D721Med (cell line): ENCODE measurements at regions not wholly inside any gene's neighbourhood (a gene's known extent, or its start where the extent isn't known, plus 50 kb on each side); places are given as distances from the start of the nearest gene placed in this dataset.

Source experiments
- DNase-seq: peaks from one replicate; pipeline ENCODE4 v3.0.0; 2011; ENCODE audit warnings: low spot score; ENCODE audit not compliant: insufficient read length
- FAIRE-seq: peaks from 2 replicates; lab custom pipeline; 2011; peaks lifted over from hg19 to GRCh38; lab: Jason Lieb, UNC
- CTCF ChIP-seq: IDR thresholded peaks from 2 replicates; pipeline ENCODE4 v1.5.1; 2012; ENCODE audit warnings: mild to moderate bottlenecking, control low read depth; ENCODE audit not compliant: insufficient read depth; ENCODE audit errors: missing control alignments

- TF ChIP-seq CTCF = no peak
- DNase-seq (no peak), FAIRE-seq (no peak)
Measured at GRCh38 chr3:66152336-66152735, 68.5 kb upstream of the SLC25A26 start.

- no peak for TF ChIP-seq CTCF
- no peak for DNase-seq
- no peak for FAIRE-seq
Measured at GRCh38 chr3:66150977-66151376, 69.8 kb upstream of the SLC25A26 start.

GRCh38 chr3:66149269-66149668, 71.5 kb upstream of the SLC25A26 start:
- no peak for FAIRE-seq
- no peak for DNase-seq
- no peak for TF ChIP-seq CTCF

- TF ChIP-seq CTCF = no peak
- DNase-seq (no peak), FAIRE-seq (no peak)
Measured at GRCh38 chr3:66145408-66145733, 75.4 kb upstream of the SLC25A26 start.

- FAIRE-seq (no peak), DNase-seq (no peak)
- no peak for TF ChIP-seq CTCF
Measured at GRCh38 chr3:66144568-66145407, 76.0 kb upstream of the SLC25A26 start.

DNA sequence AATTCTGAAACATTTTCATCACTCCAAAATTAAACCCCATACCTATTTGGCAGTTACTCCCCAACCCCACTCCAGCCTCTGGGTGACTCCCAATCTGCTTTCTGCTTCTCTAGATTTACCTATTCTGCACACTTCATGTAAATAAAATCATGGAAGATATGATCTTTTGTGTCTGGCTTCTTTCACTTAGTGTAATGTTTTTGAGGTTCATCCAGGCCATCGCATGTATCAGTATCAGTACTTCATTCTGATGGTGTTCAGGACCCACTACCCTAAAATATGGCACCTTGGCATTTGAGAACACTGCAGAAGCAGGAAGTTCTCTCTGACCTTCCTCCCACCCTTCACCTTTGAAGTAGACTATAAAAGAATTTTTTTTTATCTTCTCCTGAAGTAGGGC, 78.7 kb upstream of the SLC25A26 start:
- no peak for DNase-seq
- no peak for TF ChIP-seq CTCF
- FAIRE-seq = no peak

DNA sequence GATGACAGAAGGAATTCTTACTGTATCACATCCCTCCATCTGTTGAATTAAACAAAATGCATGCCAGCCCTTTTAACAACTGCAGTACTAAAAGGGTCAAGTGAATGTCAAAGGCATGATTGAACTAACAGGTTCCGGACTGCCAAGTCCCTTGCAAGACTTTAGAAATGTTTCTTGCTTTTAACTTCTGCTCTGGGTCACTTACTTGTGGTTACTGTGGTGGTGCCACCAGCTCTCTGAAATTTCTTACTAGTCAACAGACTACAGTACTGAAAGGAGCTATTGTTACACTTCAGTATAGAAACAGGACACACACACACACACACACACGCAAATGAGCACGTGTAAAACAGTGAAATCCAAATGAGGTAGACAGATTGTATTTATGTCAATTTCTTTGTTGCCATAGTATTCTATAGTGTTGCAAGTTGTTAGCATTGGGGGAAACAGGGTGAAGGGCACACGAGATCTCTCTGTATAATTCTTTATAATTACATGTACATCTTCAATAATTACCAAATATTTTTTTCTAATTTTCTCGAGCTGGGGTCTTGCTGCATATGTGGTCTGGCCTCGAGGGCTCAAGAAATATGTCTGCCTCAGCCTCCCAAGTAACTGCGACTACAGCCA, 79.9 kb upstream of the SLC25A26 start:
- TF ChIP-seq CTCF = no peak
- no peak for DNase-seq
- no peak for FAIRE-seq
